Loucy (cell line): ENCODE measurements at regions not wholly inside any gene's neighbourhood (a gene's known extent, or its start where the extent isn't known, plus 50 kb on each side); places are given as distances from the start of the nearest gene placed in this dataset.

Experiments used
- H2AFZ ChIP-seq: fragments of 200-600 bp; sonication (generic); 2 replicates; pipeline ENCODE4 v1.6.0; 2016; ENCODE audit warnings: antibody characterized with exemption, mild to moderate bottlenecking, low read length, moderate library complexity
- H3F3A ChIP-seq: fragments of 200-600 bp; 2 replicates; pipeline ENCODE4 v1.6.0; 2016; ENCODE audit warnings: antibody characterized with exemption, low read depth, mild to moderate bottlenecking
- H3K27me3 ChIP-seq: fragments of 200-600 bp; sonication (generic); 2 replicates; pipeline ENCODE4 v1.6.1; 2014; ENCODE audit warnings: low read length, mild to moderate bottlenecking; ENCODE audit not compliant: insufficient read depth, poor library complexity, severe bottlenecking
- H3K36me3 ChIP-seq: fragments of 200-600 bp; sonication (generic); 2 replicates; pipeline ENCODE4 v1.6.1; 2016; ENCODE audit warnings: low read length; ENCODE audit not compliant: insufficient read depth
- H3K4me1 ChIP-seq: fragments of 200-600 bp; sonication (generic); 2 replicates; pipeline ENCODE4 v1.5.1; 2014; ENCODE audit warnings: low read length, mild to moderate bottlenecking; ENCODE audit not compliant: insufficient read depth, poor library complexity, severe bottlenecking
- H3K4me2 ChIP-seq: fragments of 200-600 bp; sonication (generic); 2 replicates; pipeline ENCODE4 v1.6.0; 2014; ENCODE audit warnings: antibody characterized with exemption, low read length, low read depth, mild to moderate bottlenecking; ENCODE audit not compliant: poor library complexity, severe bottlenecking
- H3K4me3 ChIP-seq: fragments of 200-600 bp; sonication (generic); 2 replicates; pipeline ENCODE4 v1.5.1; 2014; ENCODE audit warnings: low read length, mild to moderate bottlenecking, mixed read lengths; ENCODE audit not compliant: poor library complexity, severe bottlenecking
- H3K79me2 ChIP-seq: fragments of 200-600 bp; sonication (generic); 2 replicates; pipeline ENCODE4 v1.6.1; 2014; ENCODE audit warnings: low read length; ENCODE audit not compliant: insufficient read depth
- H3K9ac ChIP-seq: fragments of 200-600 bp; sonication (generic); 2 replicates; pipeline ENCODE4 v1.6.0; 2014; ENCODE audit warnings: mild to moderate bottlenecking, low read depth, low read length, moderate library complexity; ENCODE audit not compliant: poor library complexity, severe bottlenecking
- H3K9me2 ChIP-seq: fragments of 200-600 bp; sonication (generic); replicated peaks from 2 replicates; pipeline ENCODE4 v1.6.1; 2016; ENCODE audit warnings: low read depth, low read length, mixed read lengths
- H3K9me3 ChIP-seq: fragments of 200-600 bp; sonication (generic); 2 replicates; pipeline ENCODE4 v1.6.1; 2014; ENCODE audit warnings: mild to moderate bottlenecking, antibody characterized with exemption, low read length, low read depth; ENCODE audit not compliant: insufficient read depth
- H4K20me1 ChIP-seq: fragments of 200-600 bp; sonication (generic); 2 replicates; pipeline ENCODE4 v1.6.0; 2014; ENCODE audit warnings: antibody characterized with exemption, low read length, mild to moderate bottlenecking; ENCODE audit not compliant: insufficient read depth, poor library complexity, severe bottlenecking
- EZH2phosphoT487 ChIP-seq: fragments of 200-600 bp; IDR thresholded peaks from 2 replicates; pipeline ENCODE4 v1.6.1; 2018; ENCODE audit warnings: antibody characterized with exemption, mild to moderate bottlenecking, moderate library complexity, borderline replicate concordance
- TF ChIP-seq, protein P1 (sequence below): fragments of 200-600 bp; sonication (generic); conservative IDR thresholded peaks from 2 replicates; pipeline ENCODE4 v1.5.1; 2014; ENCODE audit warnings: mild to moderate bottlenecking, antibody characterized with exemption, low read length

GRCh38 chr12:58710901-58711300 is 209.4 kb downstream of the LRIG3 start:
- H3K79me2 ChIP-seq: no peaks in the 10 kb centered on the region
- no peaks in the 10 kb centered on the region for H3F3A ChIP-seq
- no peak overlapping the region for H3K4me2 ChIP-seq
- no peaks in the 10 kb centered on the region for H3K9me2 ChIP-seq
- H3K4me1 ChIP-seq: no peaks in the 10 kb centered on the region
- no peak overlapping the region for H2AFZ ChIP-seq
- H3K9me3 ChIP-seq: peaks cover 13% of the 10 kb centered on the region
- no peak overlapping the region for H3K4me3 ChIP-seq
- no peak for TF ChIP-seq EZH2phosphoT487
- TF ChIP-seq, protein P1, sequence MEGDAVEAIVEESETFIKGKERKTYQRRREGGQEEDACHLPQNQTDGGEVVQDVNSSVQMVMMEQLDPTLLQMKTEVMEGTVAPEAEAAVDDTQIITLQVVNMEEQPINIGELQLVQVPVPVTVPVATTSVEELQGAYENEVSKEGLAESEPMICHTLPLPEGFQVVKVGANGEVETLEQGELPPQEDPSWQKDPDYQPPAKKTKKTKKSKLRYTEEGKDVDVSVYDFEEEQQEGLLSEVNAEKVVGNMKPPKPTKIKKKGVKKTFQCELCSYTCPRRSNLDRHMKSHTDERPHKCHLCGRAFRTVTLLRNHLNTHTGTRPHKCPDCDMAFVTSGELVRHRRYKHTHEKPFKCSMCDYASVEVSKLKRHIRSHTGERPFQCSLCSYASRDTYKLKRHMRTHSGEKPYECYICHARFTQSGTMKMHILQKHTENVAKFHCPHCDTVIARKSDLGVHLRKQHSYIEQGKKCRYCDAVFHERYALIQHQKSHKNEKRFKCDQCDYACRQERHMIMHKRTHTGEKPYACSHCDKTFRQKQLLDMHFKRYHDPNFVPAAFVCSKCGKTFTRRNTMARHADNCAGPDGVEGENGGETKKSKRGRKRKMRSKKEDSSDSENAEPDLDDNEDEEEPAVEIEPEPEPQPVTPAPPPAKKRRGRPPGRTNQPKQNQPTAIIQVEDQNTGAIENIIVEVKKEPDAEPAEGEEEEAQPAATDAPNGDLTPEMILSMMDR: no peak
- no peaks in the 10 kb centered on the region for H4K20me1 ChIP-seq
- H3K27me3 ChIP-seq: no peaks in the 10 kb centered on the region
- H3K36me3 ChIP-seq: no peaks in the 10 kb centered on the region
- H3K9ac ChIP-seq: no peak overlapping the region

- Histone ChIP-seq H3K27me3 (no peaks in the 10 kb centered on the region), H3K9ac (no peak overlapping the region), H4K20me1 (no peaks in the 10 kb centered on the region), H3K36me3 (no peaks in the 10 kb centered on the region), H3K9me2 (no peaks in the 10 kb centered on the region), H3K4me3 (no peak overlapping the region), H3K4me1 (no peaks in the 10 kb centered on the region), H2AFZ (no peak overlapping the region), H3F3A (no peaks in the 10 kb centered on the region), H3K79me2 (no peaks in the 10 kb centered on the region), H3K9me3 (peaks cover 13% of the 10 kb centered on the region), H3K4me2 (no peak overlapping the region)
- no peak for TF ChIP-seq EZH2phosphoT487
- TF ChIP-seq, protein P1: no peak
Measured at GRCh38 chr12:58711974-58712373, 208.3 kb downstream of the LRIG3 start.

- Histone ChIP-seq H3K9me2 (no peaks in the 10 kb centered on the region), H3K4me1 (no peaks in the 10 kb centered on the region), H4K20me1 (no peaks in the 10 kb centered on the region), H2AFZ (no peak overlapping the region), H3K79me2 (no peaks in the 10 kb centered on the region), H3K4me3 (no peak overlapping the region), H3K9me3 (peaks cover 13% of the 10 kb centered on the region), H3K36me3 (no peaks in the 10 kb centered on the region), H3K4me2 (no peak overlapping the region), H3F3A (no peaks in the 10 kb centered on the region), H3K9ac (no peak overlapping the region), H3K27me3 (no peaks in the 10 kb centered on the region)
- TF ChIP-seq, protein P1: no peak
- TF ChIP-seq EZH2phosphoT487: no peak
Measured at GRCh38 chr12:58712976-58713375, 207.3 kb downstream of the LRIG3 start.
